Psoas muscle (tissue), 7 donors: ENCODE measurements at regions not wholly inside any gene's neighbourhood (a gene's known extent, or its start where the extent isn't known, plus 50 kb on each side); places are given as distances from the start of the nearest gene placed in this dataset.

Experiments
- ATAC-seq, 4 donors: fragments of 200-7000 bp; cut with Tn5 transposase; one replicate each; pipeline ENCODE4 v1.9.1; 2020; ENCODE audit warnings: moderate library complexity in 3 of 4, mild to moderate bottlenecking in 2 of 4
- DNase-seq, 2 donors: peaks; one replicate each; pipeline ENCODE4 v3.0.0-alpha.2; 2020
- H3K27ac ChIP-seq: fragments of 200-600 bp; one replicate; pipeline ENCODE4 v1.8.0; 2022
- H3K27me3 ChIP-seq, 3 donors: fragments of 200-600 bp in 1 of 3; one replicate each; pipeline versions ENCODE4 v1.6.1 to v1.8.0; 2013 to 2022; ENCODE audit warnings: low read length in 2 of 3, mild to moderate bottlenecking in 2 of 3, moderate library complexity in 1 of 3; ENCODE audit not compliant: insufficient read depth in 3 of 3
- H3K36me3 ChIP-seq, 2 donors: fragments of 200-600 bp in 1 of 2; one replicate each; pipeline versions ENCODE4 v1.6.1 to v1.8.0; 2013 to 2022; ENCODE audit warnings: low read depth in 1 of 2, mild to moderate bottlenecking in 1 of 2, moderate library complexity in 1 of 2; ENCODE audit not compliant: insufficient read depth in 1 of 2
- H3K4me1 ChIP-seq: fragments of 200-600 bp; one replicate; pipeline ENCODE4 v1.8.0; 2022
- H3K4me3 ChIP-seq: fragments of 200-600 bp; one replicate; pipeline ENCODE4 v1.8.0; 2022; ENCODE audit warnings: mild to moderate bottlenecking
- H3K9me3 ChIP-seq: fragments of 200-600 bp; one replicate; pipeline ENCODE4 v1.8.0; 2022
- WGBS, 3 donors: extraction: QIAGEN DNeasy Blood & Tissue Kit; methylation state at CpG; one replicate each; pipeline versions ENCODE4 v1.1.6 to v1.1.7; 2013; 5-methylcytosine and 5-hydroxymethylcytosine counted together
- intact Hi-C, 2 donors: fragments of 100-400 bp; cut with DNase I; formaldehyde crosslinking; loops; one replicate each; pipeline versions ENCODE4 v1.11.0 to v1.14.2; 2022
- TF ChIP-seq, protein P1 (sequence below): fragments of 200-600 bp; IDR thresholded peaks from one replicate; pipeline ENCODE4 v1.8.0; 2022; ENCODE audit warnings: antibody characterized with exemption
- donor health status: healthy with polysubstance abuse.
- donor health status: DM: no; HTN: no; CAD: no; lungs with moderate emphysema.
- donor health status: Bipolar disorder and iron deficiency.
- donor health status: healthy.
- donor health status: DM: yes; HTN: yes; CAD: no.
- donor health status: DM: no; HTN: no; CAD: no.
- donor health status: DM: yes; HTN: yes; CAD: no.

DNA sequence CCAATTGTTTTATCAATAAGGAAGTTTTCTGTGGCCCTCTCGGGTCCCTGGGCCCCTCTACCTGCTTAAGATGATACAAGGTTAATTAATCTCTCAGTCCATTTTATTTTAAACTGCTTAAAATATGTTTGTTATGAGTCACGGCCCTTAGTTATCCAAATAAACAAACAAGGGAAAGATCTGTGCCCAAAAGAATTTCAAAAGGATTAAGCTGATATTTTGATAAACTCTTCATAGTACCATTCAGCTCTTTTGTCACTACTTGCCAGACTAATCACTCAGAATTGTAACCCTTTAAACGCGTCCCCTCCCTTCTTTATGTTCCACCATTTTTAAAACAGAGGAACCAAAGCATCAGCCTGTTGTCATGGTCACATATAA is 144.7 kb upstream of the STK17B start:
- TF ChIP-seq, protein P1, sequence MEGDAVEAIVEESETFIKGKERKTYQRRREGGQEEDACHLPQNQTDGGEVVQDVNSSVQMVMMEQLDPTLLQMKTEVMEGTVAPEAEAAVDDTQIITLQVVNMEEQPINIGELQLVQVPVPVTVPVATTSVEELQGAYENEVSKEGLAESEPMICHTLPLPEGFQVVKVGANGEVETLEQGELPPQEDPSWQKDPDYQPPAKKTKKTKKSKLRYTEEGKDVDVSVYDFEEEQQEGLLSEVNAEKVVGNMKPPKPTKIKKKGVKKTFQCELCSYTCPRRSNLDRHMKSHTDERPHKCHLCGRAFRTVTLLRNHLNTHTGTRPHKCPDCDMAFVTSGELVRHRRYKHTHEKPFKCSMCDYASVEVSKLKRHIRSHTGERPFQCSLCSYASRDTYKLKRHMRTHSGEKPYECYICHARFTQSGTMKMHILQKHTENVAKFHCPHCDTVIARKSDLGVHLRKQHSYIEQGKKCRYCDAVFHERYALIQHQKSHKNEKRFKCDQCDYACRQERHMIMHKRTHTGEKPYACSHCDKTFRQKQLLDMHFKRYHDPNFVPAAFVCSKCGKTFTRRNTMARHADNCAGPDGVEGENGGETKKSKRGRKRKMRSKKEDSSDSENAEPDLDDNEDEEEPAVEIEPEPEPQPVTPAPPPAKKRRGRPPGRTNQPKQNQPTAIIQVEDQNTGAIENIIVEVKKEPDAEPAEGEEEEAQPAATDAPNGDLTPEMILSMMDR = no peak
- Histone ChIP-seq H3K4me1 (no peaks in the 10 kb centered on the region), H3K36me3 (no peaks in the 10 kb centered on the region), H3K9me3 (no peaks in the 10 kb centered on the region), H3K27ac (no peak overlapping the region), H3K27me3 (no peaks in the 10 kb centered on the region), H3K4me3 (no peak overlapping the region)
- intact Hi-C loops = no loop called here
- DNase-seq (no peak), ATAC-seq (no peak)
- WGBS, 3 donors = 90 to 94% (median 91%) methylated on average over 4 of the region's 4 CpGs

DNA sequence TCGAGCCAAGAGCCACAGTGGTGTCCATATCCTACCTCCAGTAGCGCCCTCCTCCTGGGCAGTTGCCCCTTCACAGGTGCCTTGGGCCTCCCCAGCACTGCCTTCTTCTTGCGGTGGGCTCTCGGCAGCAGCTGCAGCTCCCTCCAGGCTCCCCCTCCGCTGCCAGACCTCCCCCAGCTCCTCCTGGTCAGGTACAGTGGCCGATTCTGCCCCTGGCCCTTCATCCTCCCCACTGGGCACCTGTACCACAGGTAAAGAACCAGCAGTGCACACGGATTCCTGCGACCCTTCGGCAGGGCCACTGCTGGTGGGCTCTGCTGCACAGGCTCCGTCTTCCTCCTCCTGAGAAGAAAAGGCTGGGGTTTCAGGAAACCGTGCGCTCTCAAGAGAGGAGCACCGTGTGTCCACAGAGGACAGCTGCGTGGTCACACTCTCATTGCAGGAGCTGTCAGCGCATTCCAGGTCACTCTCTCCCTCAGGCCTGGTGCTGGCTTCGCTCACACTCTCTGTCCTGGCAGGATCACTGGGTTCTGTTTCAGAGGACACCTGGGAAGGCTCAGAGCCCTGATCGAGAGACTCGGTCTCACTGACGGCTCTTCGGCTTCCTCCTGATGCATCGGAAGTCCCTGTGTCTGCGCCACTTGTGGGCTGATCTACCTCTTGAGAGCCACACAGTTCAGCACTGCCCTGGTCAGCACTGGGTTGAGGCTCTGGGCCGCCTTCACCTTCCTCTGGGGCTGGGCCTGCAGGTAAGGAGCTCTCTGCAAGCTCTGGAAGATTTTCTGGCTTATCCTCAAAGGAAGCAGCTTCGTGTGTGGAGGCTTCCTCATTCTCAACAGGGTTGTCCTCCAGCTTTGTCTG is 147.4 kb upstream of the STK17B start:
- no peaks in the 10 kb centered on the region for H3K9me3 ChIP-seq
- H3K27me3 ChIP-seq = no peaks in the 10 kb centered on the region
- H3K27ac ChIP-seq = no peak overlapping the region
- DNase-seq (no peak), ATAC-seq (no peak)
- H3K36me3 ChIP-seq = no peaks in the 10 kb centered on the region
- WGBS, 3 donors = 84 to 88% (median 86%) methylated on average over 23 to 24 of the region's 24 CpGs
- intact Hi-C loops = no loop called here
- H3K4me3 ChIP-seq = no peak overlapping the region
- no peaks in the 10 kb centered on the region for H3K4me1 ChIP-seq
- TF ChIP-seq, protein P1 = no peak

DNA sequence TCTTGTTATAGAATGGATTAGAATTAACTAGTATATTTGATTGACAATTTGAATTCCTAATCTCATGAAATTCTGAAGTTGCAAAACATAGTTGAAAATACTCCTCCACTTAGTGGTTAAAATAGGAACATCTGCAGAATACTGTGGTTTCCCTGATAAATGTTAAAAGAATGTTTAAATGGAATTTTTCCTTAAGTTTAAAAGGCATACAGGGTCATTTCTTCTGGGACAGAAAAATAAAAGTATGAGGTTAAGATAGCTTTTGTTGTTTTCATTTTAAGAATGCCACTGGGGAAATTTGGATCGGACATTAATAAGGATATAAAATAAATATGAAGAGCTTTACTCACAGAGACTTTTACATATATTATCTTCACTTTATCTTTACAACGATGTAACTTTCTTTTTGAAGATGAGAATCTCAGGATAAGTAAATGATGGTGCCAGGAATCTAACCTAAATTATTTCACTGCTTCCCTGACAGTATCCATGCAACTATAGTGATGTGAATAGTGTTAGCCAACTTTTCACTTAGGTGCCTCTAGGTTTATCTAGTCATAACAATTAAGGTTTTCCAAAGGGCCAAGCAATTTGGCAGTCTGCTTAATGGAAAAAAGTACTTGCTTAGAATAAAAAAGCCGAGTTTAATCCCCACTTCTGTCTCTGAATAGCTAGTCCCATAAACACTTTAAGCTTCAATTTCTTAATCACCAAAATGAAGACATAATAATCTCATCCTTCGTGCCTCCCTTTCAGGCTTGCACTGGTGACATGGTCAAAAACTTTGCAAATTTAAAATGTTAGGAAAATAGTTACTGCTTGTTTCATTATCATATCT is 151.8 kb upstream of the STK17B start:
- H3K27me3 ChIP-seq = no peaks in the 10 kb centered on the region
- no peak for ATAC-seq
- no peaks in the 10 kb centered on the region for H3K36me3 ChIP-seq
- H3K27ac ChIP-seq = no peak overlapping the region
- H3K4me3 ChIP-seq = no peak overlapping the region
- H3K4me1 ChIP-seq = no peaks in the 10 kb centered on the region
- 80 to 83% (median 81%) methylated on average over 4 of the region's 4 CpGs for WGBS, 3 donors
- TF ChIP-seq, protein P1 = no peak
- intact Hi-C loops = no loop called here
- no peaks in the 10 kb centered on the region for H3K9me3 ChIP-seq
- no peak for DNase-seq

DNA sequence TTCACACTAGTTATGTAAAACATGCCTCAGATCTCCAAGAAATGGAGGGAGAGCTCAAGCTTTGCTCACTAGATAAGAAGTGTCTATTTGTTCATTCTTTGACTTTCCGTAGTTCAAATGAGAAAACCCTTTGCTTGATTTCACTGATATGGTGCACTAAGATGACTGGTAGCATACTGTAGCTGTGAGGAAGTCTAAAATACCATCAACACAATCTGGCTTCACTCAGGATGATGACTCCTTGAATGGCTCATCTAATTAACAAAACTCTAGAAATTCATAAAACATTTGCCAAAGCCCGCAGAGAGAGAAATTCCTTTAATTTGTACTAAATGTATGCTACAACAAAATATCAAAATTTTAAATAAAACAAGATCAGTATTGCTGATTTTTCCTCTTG is 152.8 kb upstream of the STK17B start:
- DNase-seq (no peak), ATAC-seq (no peak)
- 92 to 96% (median 93%) methylated on average over 2 of the region's 2 CpGs for WGBS, 3 donors
- no peaks in the 10 kb centered on the region for H3K27me3 ChIP-seq
- no peak overlapping the region for H3K4me3 ChIP-seq
- TF ChIP-seq, protein P1 = no peak
- no peaks in the 10 kb centered on the region for H3K9me3 ChIP-seq
- intact Hi-C loops = no loop called here
- no peaks in the 10 kb centered on the region for H3K4me1 ChIP-seq
- no peaks in the 10 kb centered on the region for H3K36me3 ChIP-seq
- H3K27ac ChIP-seq = no peak overlapping the region
